Panc1 (cell line): ENCODE measurements at regions not wholly inside any gene's neighbourhood (a gene's known extent, or its start where the extent isn't known, plus 50 kb on each side); places are given as distances from the start of the nearest gene placed in this dataset.

ENCODE experiments used
- CTCF ChIP-seq: fragments of 450-650 bp; IDR thresholded peaks from 2 replicates; pipeline ENCODE4 v1.5.1; 2017; ENCODE audit warnings: mild to moderate bottlenecking
- POLR2AphosphoS5 ChIP-seq: IDR thresholded peaks from 2 replicates; pipeline ENCODE4 v1.6.1; 2012; ENCODE audit warnings: mild to moderate bottlenecking, low read depth, low read length, moderate library complexity

- no peak for TF ChIP-seq CTCF
- TF ChIP-seq POLR2AphosphoS5, result no peak
Measured at GRCh38 chrX:82757614-82758013, 750.5 kb upstream of the POU3F4 start.
